Muscle layer of duodenum (tissue), 2 donors: ENCODE measurements at regions not wholly inside any gene's neighbourhood (a gene's known extent, or its start where the extent isn't known, plus 50 kb on each side); places are given as distances from the start of the nearest gene placed in this dataset.

Experiments
- H3K27ac ChIP-seq: one replicate; pipeline ENCODE4 v1.7.0; 2013; ENCODE audit warnings: mild to moderate bottlenecking, low read length
- H3K27me3 ChIP-seq: one replicate; pipeline ENCODE4 v1.7.0; 2013; ENCODE audit warnings: low read depth, mild to moderate bottlenecking, control low read depth, low read length
- H3K36me3 ChIP-seq, 2 donors: one replicate each; pipeline ENCODE4 v1.7.0; 2013; ENCODE audit warnings: low read length in 2 of 2, control low read depth in 1 of 2, mild to moderate bottlenecking in 1 of 2; ENCODE audit not compliant: insufficient read depth in 2 of 2, control insufficient read depth in 1 of 2
- H3K4me1 ChIP-seq, 2 donors: one replicate each; pipeline ENCODE4 v1.7.0; 2013; ENCODE audit warnings: low read length in 2 of 2, mild to moderate bottlenecking in 2 of 2, control low read depth in 1 of 2, moderate library complexity in 1 of 2; ENCODE audit not compliant: insufficient read depth in 2 of 2, control insufficient read depth in 1 of 2
- H3K4me3 ChIP-seq, 2 donors: one replicate each; pipeline ENCODE4 v1.7.0; 2013; ENCODE audit warnings: low read length in 2 of 2, low read depth in 1 of 2, mild to moderate bottlenecking in 1 of 2
- H3K9me3 ChIP-seq, 2 donors: one replicate each; pipeline ENCODE4 v1.7.0; 2013; ENCODE audit warnings: low read length in 2 of 2, control low read depth in 1 of 2, mild to moderate bottlenecking in 1 of 2; ENCODE audit not compliant: control insufficient read depth in 1 of 2
- donor health status: healthy.

DNA sequence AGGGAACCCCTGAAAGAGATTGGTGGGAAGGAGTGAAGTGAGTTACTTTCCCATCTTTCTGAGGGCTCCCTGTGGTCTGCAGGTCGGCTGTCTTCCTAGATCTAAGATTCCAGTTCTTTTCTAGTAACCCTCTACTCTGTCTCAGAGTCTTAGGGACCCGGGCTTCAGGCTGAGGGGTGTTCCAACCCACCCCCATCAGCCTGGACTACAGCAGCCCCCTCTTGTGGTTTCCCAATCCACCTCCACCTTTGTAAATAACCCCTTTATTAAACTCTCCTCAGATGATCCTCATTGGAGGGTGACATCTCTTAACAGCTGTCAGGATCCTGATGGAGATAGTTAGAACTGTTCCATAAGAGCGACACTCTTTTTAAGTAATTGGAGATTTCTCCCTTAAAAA, 300.4 kb downstream of the LRFN2 start:
- Histone ChIP-seq H3K4me3 (no peak overlapping the region), H3K4me1 (no peaks in the 10 kb centered on the region), H3K9me3 (no peaks in the 10 kb centered on the region), H3K27me3 (peaks cover 11% of the 10 kb centered on the region), H3K27ac (no peak overlapping the region), H3K36me3 (no peaks in the 10 kb centered on the region)

DNA sequence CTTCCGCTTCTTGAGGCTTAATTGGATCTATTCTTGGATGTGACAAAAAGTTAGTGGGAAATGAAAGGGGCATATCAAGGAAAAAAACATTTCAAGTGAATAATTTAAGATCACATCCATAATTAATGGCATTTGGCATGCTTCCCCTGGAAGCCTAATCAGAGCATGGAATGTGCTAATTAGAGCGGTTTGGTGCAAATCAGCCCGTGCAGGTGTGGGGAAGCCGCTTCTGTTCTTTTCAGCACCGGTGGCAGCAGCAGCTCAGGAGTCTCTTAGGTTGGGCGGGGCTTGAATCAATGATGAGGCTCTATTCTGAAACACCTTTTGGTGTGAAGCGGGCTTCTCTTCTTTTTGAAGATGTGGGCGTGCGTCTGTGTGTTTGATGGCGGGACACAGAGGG, 301.2 kb downstream of the LRFN2 start:
- Histone ChIP-seq H3K27ac (no peak overlapping the region), H3K36me3 (no peaks in the 10 kb centered on the region), H3K27me3 (peaks cover 11% of the 10 kb centered on the region), H3K9me3 (no peaks in the 10 kb centered on the region), H3K4me1 (no peaks in the 10 kb centered on the region), H3K4me3 (no peak overlapping the region)

DNA sequence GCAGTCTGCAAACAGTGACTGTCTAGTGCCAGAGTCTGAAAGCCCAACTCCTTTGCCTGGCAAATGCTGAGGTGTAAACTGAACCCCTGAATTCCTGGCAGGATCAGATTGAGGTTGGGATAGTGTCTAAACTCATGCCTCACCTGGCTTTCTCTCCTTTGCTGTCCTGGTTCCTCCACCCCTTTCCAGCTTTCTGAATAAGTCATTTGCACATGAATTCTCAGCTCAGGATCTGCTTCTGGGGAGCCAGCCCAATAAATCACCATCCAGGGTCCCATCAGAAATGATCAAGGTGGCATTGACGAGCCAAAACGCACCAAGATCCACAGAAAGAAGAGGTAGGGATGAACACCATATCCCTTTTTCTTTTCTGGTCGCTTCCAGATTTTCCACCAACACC, 301.6 kb downstream of the LRFN2 start:
- Histone ChIP-seq H3K36me3 (no peaks in the 10 kb centered on the region), H3K27ac (no peak overlapping the region), H3K4me3 (no peak overlapping the region), H3K27me3 (peaks cover 11% of the 10 kb centered on the region), H3K9me3 (no peaks in the 10 kb centered on the region), H3K4me1 (no peaks in the 10 kb centered on the region)

DNA sequence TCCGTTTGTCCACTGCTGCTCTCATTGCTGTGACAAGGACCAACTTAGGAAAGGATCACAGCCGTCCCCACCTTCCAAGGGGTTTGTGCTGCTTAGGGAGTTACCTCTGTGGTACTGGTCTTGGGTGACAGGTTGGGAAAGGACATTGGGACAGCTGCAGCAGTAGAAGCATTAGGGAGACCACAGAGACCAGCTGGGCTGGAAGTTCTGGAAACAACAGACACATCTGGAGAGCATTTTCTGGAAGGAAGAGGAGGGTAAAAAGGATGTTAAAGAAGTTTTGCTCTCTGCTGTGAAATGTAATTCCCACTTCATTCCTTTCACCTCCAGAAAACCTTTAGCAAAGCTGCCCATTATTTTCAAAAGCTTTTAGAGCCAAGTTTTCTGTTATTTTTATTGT, 304.2 kb downstream of the LRFN2 start:
- Histone ChIP-seq H3K9me3 (no peaks in the 10 kb centered on the region), H3K4me3 (no peak overlapping the region), H3K36me3 (no peaks in the 10 kb centered on the region), H3K27ac (no peak overlapping the region), H3K27me3 (peaks cover 11% of the 10 kb centered on the region), H3K4me1 (no peaks in the 10 kb centered on the region)

DNA sequence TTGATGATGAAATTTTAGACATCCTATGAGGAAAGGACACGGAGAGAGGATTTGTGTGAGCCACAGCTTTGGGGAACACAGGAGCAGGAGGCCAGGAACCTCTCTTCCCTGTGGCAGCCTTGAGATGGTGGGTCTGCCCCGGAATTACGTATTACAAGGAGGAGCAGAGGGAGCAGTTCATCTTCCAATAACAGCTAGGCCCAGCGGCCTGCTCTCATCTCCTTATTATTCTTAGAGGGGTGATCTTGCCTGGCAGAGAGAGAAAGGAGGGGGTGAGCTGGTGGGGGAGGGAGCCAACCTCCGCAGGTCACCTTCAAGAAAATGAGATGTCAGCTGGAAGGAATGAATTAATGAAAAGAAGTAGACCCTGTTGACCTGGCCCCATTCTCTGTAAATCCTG, 305.8 kb downstream of the LRFN2 start:
- Histone ChIP-seq H3K9me3 (no peaks in the 10 kb centered on the region), H3K4me1 (no peaks in the 10 kb centered on the region), H3K27ac (no peak overlapping the region), H3K27me3 (peaks cover 6% of the 10 kb centered on the region), H3K4me3 (no peak overlapping the region), H3K36me3 (no peaks in the 10 kb centered on the region)

DNA sequence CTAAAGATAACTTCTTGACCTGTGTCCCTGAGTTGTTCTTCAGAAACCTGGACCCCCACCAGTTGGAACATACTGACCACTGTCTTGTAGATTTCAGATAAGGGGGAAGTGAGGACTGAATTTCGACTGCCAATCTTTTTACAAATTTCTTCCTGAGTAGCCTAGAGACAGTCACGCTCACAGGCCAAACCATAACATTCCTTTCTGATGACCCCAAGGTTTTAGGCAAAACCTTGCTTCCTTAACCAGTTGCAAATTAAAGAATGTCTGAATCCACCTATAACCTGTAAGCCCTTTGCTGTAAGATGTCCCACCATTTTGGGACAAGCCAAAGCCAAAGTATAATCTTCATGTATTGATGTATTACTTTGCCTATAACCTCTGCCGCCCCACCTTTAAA, 306.9 kb downstream of the LRFN2 start:
- no peaks in the 10 kb centered on the region for H3K4me1 ChIP-seq
- H3K36me3 ChIP-seq = no peaks in the 10 kb centered on the region
- H3K9me3 ChIP-seq = no peaks in the 10 kb centered on the region
- no peak overlapping the region for H3K27ac ChIP-seq
- no peaks in the 10 kb centered on the region for H3K27me3 ChIP-seq
- no peak overlapping the region for H3K4me3 ChIP-seq

DNA sequence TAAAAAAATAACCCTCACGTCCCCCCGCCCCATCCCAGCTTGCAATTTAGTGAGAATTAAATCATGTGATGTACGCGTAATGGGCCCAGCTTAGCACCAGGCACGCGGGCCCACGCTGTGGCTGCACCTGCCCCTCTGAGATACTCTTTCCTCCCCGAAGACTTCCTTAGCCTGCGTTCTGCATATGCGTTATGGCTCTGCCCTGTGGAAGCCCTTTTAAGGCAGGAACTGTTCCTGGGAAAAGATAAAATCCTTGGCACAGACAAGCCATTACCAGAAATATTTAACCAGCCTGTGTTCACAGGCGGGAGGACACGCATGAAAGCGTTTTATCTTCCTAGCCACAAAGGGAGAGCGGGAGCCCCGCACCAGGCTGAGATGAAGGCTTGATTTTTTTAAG, 311.0 kb downstream of the LRFN2 start:
- H3K27ac ChIP-seq = no peak overlapping the region
- H3K9me3 ChIP-seq = no peaks in the 10 kb centered on the region
- H3K4me3 ChIP-seq = no peak overlapping the region

DNA sequence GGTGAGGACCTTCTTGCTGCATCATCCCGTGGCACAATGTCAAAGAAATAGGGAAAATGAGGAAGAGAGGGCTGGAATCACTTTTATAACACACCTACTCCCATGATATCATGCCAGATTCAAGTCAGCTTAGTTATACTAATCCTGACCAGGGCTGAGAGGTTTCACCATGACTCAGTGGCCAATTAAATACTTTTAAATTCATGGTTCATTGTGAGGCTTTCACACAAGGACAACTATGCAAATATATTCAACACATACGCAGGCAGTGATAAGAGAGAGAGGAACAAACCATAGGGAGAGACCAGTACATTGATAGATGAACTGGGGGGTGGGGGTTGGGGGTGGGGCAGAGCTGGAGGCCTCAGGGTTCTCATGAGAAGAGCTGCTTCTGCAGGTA, 313.1 kb downstream of the LRFN2 start:
- H3K9me3 ChIP-seq = no peaks in the 10 kb centered on the region
- H3K27me3 ChIP-seq = no peaks in the 10 kb centered on the region
- no peaks in the 10 kb centered on the region for H3K4me1 ChIP-seq
- no peak overlapping the region for H3K4me3 ChIP-seq
- H3K27ac ChIP-seq = no peak overlapping the region
- no peaks in the 10 kb centered on the region for H3K36me3 ChIP-seq

More for the DNA sequence above, 311.0 kb downstream of the LRFN2 start:
- Histone ChIP-seq H3K27me3 (no peaks in the 10 kb centered on the region), H3K36me3 (no peaks in the 10 kb centered on the region), H3K4me1 (no peaks in the 10 kb centered on the region)

DNA sequence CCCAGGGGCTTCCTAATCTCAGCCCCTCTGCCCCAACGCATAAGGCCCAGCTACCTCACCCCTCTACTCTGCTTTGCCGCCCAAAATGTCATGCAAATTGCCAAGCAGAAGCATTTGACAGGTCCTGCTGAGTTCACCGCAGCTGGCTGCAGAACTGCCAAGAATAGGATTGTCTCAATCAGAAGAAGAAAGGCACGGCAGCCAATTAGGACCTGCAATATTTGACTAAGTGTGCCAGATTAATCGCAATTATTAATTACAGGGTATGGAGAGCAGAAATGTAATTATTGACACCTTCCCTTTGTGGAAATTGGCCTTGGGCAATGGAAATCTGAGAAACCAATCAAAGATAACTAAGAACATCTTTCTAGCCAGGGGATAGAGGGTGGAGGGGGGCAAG, 318.6 kb downstream of the LRFN2 start:
- no peaks in the 10 kb centered on the region for H3K27me3 ChIP-seq
- H3K4me1 ChIP-seq = no peaks in the 10 kb centered on the region
- H3K9me3 ChIP-seq = no peaks in the 10 kb centered on the region
- H3K27ac ChIP-seq = no peak overlapping the region
- H3K36me3 ChIP-seq = no peaks in the 10 kb centered on the region
- H3K4me3 ChIP-seq = no peak overlapping the region

DNA sequence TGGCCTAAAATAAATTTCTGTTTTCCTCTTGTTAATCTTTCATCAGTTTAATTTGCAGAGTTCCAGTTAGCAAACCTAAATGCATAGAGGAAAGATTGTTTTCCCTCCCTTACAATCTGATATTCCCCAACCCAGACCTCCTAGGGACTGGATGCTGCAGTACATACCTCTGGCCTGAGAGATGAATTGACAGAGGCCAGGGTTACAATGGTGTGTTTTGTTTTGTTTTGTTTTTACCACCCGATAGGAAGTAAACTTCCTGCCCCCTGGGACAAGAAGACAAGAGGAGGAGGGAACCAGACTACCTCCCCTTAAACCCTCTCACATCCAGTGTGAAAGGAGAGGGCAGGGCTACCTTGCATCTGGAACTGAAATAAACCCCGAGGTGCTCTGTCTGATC, 319.0 kb downstream of the LRFN2 start:
- H3K27ac ChIP-seq = no peak overlapping the region
- H3K27me3 ChIP-seq = no peaks in the 10 kb centered on the region
- no peaks in the 10 kb centered on the region for H3K9me3 ChIP-seq
- H3K36me3 ChIP-seq = no peaks in the 10 kb centered on the region
- H3K4me1 ChIP-seq = no peaks in the 10 kb centered on the region
- no peak overlapping the region for H3K4me3 ChIP-seq

DNA sequence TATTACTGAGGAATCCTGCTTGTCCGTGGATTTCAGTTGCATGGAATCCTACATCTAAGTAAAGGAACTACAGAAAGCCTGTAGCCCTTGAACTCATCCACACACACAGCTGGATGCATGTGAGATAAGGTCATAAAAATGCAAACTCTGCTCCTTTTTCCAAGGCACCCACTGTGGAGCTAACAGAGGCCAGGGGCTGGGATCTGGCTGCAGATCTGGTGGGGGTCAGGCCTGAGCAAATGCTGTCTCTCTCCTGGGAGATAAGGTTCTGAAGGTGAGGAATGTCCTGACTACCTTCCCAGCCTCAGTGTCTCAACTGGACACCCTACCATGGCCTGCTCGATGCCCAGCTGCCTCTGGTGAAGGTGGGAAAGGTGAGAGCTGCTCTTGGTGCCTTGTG, 321.5 kb downstream of the LRFN2 start:
- Histone ChIP-seq H3K4me1 (no peaks in the 10 kb centered on the region), H3K36me3 (no peaks in the 10 kb centered on the region), H3K27ac (no peak overlapping the region), H3K9me3 (no peaks in the 10 kb centered on the region), H3K4me3 (no peak overlapping the region), H3K27me3 (no peaks in the 10 kb centered on the region)

DNA sequence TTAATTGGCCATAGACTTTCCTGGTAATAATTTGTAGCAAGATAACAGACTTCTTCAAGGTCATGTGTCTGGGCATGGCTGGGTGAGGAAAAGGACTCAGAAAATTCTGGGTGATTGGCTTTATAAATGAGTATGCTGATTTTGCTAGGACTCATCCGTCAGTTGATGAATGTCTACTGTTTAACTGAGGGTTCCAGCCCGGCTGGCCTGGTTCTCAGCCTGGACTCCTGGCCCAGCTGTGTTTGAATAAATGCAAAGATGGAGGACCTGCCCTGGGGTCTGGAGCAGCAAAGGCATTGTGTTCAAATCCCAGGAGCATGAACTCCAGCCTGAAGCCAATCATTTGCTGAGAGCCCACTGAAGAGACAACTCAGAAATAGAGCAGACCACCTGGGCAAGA, 323.2 kb downstream of the LRFN2 start:
- H3K27me3 ChIP-seq = no peaks in the 10 kb centered on the region
- no peaks in the 10 kb centered on the region for H3K4me1 ChIP-seq
- no peaks in the 10 kb centered on the region for H3K9me3 ChIP-seq
- H3K27ac ChIP-seq = no peak overlapping the region
- H3K4me3 ChIP-seq = no peak overlapping the region
- H3K36me3 ChIP-seq = no peaks in the 10 kb centered on the region
